NCI-H510A treated with DMSO at 0.1 percent for 48 hours (cell line): ENCODE measurements at regions not wholly inside any gene's neighbourhood (a gene's known extent, or its start where the extent isn't known, plus 50 kb on each side); places are given as distances from the start of the nearest gene placed in this dataset.

Source experiments
- DNase-seq: peaks from one replicate; lab custom pipeline; 2025; lab: John Stamatoyannopoulos, UW

DNA sequence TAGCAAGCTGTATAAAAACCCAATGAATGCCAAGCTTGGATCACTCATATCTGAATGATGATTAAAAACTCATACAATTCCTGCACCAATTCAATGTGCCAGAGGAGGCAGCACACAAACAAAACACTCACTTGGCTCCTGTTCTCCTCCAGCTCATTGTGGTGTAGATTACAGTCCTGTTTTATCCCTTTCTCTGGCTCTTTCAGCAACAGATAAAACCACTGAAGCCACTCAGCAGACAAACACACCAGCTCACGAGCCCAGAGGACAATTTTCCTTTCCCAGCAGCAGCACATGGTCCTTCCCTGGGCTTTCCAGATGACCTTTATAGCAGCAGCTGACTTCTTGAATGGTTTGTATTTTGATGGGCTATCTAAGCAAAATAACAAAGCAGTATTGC lies 107.3 kb upstream of the STARD3NL start:
- DNase-seq = peak; percentile 13

DNA sequence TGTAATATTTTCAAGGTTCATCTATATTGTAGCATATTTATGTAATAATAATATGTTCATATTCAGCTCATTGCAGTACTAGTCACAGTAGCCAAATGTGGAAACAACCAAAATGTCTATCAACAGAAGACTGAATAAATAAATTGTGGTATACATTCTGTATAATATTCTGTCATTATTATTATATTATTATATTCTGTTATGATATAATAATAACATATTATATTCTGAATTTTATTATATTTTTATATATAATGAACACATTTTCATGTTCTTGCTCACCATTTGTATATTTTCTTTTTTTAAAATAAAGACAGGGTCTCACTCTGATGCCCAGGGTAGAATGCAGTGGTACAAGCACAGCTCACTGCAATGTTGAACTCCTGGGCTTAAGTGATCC lies 91.2 kb upstream of the STARD3NL start:
- no peak for DNase-seq

DNA sequence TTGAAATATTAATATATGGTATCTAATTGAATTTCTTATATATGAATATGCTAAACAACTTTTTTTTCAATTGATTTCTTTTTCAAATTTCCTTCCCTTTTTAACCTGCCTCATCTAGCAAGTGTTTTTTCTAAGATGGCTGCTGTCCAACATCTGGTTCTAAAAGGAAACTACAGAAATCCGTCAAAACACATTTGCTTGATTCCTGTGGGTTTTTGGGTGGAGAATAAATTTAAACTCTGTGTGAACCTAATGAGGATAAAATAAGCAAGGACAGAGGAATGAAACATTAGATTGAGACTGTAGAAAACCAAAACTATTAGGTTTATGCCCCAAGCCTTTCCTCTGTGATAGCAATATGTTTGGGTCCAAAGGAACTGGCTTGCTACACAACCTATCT lies 75.5 kb upstream of the STARD3NL start:
- no peak for DNase-seq

DNA sequence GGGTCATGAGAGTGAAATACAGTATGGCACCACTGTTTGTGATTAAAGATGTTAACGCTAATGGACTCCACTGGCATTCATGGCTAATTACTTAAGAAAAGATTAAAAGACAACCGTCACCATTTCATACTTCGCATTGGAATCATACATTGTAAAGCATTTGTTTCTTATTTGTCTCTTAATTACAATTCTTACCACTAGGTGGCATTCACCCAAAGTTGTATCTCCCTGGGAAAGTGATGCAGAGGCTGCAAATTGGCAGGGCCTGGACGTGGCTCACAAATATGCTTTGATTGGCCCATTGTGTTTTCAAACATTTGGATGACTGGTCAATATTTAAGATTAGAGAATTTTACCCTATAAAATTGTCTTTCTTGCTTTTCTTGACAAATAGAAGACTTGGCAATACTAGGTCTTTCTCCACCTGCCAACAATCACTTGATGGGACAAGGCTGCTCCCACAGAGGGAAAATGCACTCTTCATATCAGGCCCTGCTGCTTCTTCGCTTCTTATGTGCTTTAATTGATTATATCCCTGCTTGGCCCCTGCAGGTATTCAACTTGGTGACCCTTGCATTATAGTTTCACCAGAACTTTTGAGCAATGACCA lies 72.1 kb upstream of the STARD3NL start:
- DNase-seq = peak; percentile 76

DNA sequence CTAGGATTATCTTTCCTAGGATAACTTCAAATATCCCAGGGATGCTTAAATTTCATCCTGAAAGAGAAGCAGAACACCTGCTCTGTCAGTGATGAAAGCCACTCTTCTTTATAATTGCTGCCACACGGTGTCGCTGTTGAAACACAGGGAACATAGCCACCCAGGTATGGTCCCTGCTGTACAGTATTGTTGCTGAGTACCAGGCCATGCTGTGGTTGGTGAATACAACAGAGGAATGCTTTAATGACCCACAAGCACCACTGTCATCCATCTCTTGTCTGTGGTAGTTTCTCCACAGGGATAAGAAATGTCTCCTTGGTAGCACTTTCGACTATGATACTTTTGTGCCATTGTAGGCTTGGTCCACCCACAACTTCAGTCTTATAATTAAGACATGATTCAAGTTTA lies 70.6 kb upstream of the STARD3NL start:
- DNase-seq = peak; percentile 63

DNA sequence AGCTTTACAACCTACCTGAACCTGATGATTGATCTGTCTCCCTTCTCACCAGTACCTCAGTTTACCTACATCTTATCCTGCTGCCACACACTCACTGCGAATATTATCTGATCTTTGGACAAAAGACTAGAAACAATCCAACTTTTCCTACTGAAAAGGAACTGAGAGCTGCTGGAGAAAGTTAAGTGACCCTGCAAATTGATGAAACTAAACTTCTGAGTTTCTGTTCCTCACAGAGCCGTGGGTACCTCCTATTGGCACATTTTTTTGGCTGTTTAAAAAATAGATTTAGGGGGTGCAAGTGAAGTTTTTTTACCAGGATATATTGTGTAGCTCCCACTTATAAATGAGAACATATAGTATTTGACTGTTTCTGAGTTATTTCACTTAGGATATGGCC lies 66.0 kb upstream of the STARD3NL start:
- no peak for DNase-seq

DNA sequence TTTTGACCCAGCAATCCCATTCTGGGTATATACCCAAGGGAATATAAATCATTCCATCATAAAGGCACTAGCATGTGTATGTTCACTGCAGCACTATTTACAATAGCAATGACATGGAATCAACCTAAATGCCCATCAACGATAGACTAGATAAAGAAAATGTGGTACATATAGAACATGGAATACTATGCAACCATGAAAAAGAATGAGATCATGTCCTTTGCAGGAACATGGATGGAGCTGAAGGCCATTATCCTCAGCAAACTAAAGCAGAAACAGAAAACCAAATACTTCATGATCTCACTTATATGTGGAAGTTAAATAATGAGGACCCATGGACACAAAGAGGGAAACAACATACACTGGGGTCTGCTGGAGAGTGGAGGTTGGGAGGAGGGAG lies 58.0 kb upstream of the STARD3NL start:
- DNase-seq = no peak

DNA sequence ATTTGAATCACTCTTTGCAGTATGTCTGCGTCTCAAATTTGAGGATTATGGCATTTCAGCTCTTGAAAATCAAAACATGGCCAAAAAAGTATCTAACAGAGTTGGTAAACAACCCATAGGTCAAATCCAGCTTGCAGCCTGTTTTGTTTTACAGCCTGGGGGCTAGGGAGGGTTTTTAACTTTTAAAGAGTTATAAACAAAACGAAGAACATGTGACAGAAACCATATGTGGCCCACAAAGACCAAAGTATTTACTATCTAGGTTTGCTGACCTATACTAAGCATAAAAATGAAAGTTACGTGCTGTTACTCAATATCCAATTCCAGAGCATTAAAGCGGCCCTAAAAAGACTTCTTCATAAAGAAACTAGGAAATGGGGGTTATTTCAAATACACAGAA lies 55.5 kb upstream of the STARD3NL start:
- DNase-seq = no peak

DNA sequence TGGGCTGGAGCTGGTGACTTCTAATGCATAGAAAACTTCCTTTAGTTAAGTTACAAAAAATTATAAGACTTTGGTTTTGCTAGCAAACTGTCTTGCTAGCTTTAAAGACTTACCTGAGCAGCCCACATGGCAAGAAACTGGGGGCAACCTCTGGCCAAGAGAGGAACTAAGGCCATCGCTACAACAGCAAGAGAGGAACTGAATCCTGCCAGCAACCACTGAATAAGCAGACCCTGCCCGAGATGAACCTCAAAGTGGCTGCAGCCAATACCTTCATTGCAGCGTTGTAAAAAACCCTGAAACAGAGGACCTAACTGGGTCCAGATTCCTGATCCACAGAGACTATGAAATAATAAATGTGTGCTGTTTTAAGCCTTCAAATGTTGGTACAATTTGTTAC lies 54.6 kb upstream of the STARD3NL start:
- no peak for DNase-seq

DNA sequence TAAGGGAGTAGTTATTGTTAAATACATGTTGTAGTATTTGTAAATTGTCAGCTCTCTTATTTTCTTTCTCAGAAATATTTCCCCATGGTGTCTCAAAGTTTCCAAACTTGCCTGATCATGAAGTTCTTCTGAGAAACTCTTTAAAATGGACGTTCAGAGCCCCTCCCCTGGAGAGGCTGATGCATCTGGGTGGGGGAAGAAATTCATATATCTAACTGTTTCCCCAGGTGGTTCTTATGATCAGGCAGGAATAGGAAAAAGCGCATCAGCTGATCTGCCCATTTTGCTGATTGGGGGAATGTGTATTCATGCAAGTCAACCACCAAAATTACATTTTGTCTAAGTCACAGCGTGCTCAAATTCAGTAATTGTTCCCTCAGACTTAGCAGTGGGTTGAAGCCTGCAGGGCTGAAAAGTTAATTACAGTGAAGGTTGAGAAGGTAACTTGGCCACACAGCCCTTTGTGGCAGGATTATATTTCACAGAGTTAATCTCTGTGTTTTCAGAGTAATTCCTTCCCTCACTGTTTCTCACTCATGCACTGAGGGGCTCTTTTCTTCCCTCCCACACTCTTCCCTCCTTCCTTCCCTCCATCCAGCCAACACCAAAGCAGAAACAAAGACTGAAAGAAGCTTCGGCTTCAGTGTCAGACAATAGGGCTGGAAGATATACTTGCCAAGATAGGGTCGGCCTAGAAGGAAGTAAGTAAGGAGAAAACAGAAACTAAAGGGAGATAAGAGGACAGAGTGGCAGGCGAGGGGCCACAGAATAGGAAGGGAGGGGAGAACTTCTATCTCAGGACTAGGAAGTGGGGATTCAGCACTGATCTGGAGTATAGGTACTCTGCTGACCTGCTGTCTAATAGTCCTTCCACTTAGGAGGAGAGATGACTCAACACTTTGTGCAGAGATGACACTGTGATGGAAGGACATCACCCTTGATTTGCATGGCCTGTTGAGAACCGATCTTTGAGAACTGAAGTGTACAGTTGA lies 50.5 kb upstream of the STARD3NL start:
- no peak for DNase-seq
